ENCODE measurements at regions not wholly inside any gene's neighbourhood (a gene's known extent, or its start where the extent isn't known, plus 50 kb on each side); places are given as distances from the start of the nearest gene placed in this dataset.

DNA sequence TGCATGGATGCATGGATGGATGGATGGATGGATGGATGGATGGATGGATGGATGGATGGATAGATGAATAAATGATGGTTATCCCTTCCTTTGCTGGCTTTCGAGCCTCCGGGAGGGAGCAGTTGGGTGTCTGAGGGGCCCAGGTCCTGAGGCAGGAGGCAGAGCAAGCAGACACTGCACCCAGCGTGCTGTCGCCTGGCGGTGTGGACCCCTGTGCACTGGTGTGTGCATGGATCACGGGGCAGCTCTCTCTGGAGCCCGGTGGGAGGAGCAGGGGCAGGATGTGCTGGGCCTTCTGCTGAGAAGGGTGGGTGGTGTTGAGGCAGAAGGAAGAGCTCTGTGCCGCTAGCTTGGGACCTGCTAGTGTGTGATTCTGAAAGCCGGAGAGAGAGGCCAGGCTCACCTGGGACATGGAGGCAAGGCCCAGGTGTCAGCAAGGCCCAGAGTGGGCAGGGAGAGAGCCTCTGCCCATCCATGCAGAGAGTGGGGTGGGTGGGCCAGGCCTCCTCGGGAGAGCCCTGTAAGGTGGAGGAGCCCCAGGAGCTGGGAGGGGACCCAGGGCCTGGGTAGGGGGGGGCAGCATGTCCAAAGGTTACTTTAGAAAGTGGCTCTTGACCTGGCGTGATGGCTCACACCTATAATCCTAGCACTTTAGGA, 254.4 kb downstream of the BRD1 start:
- TF ChIP-seq POLR2AphosphoS5 (IDR thresholded peaks at IDR 0.05), result no peak
- TF ChIP-seq EP300 (IDR thresholded peaks at IDR 0.05), result no peak
- TF ChIP-seq, protein P1, sequence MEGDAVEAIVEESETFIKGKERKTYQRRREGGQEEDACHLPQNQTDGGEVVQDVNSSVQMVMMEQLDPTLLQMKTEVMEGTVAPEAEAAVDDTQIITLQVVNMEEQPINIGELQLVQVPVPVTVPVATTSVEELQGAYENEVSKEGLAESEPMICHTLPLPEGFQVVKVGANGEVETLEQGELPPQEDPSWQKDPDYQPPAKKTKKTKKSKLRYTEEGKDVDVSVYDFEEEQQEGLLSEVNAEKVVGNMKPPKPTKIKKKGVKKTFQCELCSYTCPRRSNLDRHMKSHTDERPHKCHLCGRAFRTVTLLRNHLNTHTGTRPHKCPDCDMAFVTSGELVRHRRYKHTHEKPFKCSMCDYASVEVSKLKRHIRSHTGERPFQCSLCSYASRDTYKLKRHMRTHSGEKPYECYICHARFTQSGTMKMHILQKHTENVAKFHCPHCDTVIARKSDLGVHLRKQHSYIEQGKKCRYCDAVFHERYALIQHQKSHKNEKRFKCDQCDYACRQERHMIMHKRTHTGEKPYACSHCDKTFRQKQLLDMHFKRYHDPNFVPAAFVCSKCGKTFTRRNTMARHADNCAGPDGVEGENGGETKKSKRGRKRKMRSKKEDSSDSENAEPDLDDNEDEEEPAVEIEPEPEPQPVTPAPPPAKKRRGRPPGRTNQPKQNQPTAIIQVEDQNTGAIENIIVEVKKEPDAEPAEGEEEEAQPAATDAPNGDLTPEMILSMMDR (IDR thresholded peaks at IDR 0.05), result no peak
- TF ChIP-seq POLR2A (IDR thresholded peaks at IDR 0.05), result no peak
- H3K4me1 ChIP-seq, result no peaks in the 10 kb centered on the region
- no peak overlapping the region for H3K4me3 ChIP-seq
- DNase-seq, result no peak
- WGBS, 2 donors, result 81 to 96% methylated on average over 11 of the region's 11 CpGs
- intact Hi-C loops (cut with DNase I), result no loop called here
- H3K27me3 ChIP-seq, result no peaks in the 10 kb centered on the region
- no peaks in the 10 kb centered on the region for H3K9me3 ChIP-seq
- no peak overlapping the region for H3K27ac ChIP-seq
- no peaks in the 10 kb centered on the region for H3K36me3 ChIP-seq

DNA sequence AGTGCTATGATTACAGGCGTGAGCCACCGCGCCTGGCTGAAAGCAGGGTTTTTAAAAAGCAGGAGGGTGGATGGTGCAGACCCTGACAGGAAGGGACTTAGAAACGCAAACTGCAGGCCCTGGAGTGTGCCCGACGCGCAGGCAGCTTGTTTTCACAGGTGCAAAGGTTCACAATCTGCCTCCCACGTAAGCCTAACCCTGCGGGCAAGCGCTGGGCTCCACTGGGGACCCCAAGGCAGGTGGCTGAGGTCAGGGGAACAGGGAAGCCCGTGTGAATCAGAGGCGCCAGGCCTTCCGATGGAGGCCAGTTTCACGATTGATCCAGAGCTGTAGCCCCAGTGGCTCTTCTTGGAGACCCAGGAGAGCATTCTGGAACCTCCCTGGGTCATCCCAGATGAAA, 256.3 kb downstream of the BRD1 start:
- DNase-seq, result peak; percentile 22
- TF ChIP-seq POLR2A (IDR thresholded peaks at IDR 0.05), result no peak
- TF ChIP-seq, protein P1 (IDR thresholded peaks at IDR 0.05), result no peak
- no peak for TF ChIP-seq POLR2AphosphoS5 (IDR thresholded peaks at IDR 0.05)
- TF ChIP-seq EP300 (IDR thresholded peaks at IDR 0.05), result no peak
- Histone ChIP-seq H3K4me1 (no peaks in the 10 kb centered on the region), H3K27ac (no peak overlapping the region), H3K9me3 (no peaks in the 10 kb centered on the region), H3K4me3 (no peak overlapping the region), H3K36me3 (no peaks in the 10 kb centered on the region), H3K27me3 (no peaks in the 10 kb centered on the region)
- WGBS, 2 donors, result 88 to 93% methylated on average over 14 of the region's 14 CpGs
- intact Hi-C loops (cut with DNase I), result no loop called here

DNA sequence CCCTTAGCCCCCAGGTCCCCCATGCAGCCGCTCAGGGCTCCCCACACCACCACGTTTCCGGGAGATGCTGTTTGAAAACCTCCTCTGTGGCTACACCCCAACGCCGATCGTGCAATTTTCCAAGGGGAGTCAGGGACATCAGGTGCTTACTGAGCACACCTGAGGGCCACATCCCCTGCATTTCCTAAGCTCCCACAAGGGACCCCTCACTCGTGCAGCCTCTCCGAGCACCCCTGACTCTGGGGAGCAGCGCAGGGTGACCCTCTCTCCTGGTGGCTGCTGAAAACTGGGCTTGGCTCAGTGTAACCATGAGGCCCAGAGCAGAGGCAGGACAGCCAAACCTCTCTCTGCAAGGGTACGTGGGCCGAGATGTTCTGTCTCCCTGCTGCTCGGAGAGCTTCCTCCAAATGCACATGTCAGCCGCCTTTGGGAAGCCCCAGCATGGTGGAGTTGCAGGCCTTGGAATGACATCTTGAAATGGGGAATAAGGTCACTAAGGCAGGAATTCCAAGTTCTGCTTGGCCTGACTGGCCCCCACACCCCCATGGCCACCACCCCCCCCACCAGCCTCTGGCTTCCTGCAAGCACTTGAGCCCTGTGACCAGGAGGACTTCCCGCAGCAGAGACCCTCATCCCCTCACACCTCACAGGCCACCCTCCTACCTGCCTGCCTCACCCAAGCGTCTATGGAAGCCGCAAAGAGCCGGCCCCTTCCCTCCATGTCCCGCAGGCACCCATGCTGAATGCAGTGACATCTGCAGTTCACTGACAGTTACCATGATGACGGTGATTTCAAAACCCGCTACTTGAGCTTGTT, 257.4 kb downstream of the BRD1 start:
- H3K27me3 ChIP-seq, result peaks cover 0 to 3% (median 0%) of the 10 kb centered on the region in 3 donors
- intact Hi-C loops (cut with DNase I), result no loop called here
- H3K27ac ChIP-seq, result no peak overlapping the region
- peak; percentile 48 for DNase-seq
- 71 to 85% methylated on average over 20 of the region's 20 CpGs for WGBS, 2 donors
- no peaks in the 10 kb centered on the region for H3K36me3 ChIP-seq
- H3K9me3 ChIP-seq, result no peaks in the 10 kb centered on the region
- H3K4me1 ChIP-seq, result no peaks in the 10 kb centered on the region
- no peak for TF ChIP-seq POLR2AphosphoS5 (IDR thresholded peaks at IDR 0.05)
- H3K4me3 ChIP-seq, result no peak overlapping the region

DNA sequence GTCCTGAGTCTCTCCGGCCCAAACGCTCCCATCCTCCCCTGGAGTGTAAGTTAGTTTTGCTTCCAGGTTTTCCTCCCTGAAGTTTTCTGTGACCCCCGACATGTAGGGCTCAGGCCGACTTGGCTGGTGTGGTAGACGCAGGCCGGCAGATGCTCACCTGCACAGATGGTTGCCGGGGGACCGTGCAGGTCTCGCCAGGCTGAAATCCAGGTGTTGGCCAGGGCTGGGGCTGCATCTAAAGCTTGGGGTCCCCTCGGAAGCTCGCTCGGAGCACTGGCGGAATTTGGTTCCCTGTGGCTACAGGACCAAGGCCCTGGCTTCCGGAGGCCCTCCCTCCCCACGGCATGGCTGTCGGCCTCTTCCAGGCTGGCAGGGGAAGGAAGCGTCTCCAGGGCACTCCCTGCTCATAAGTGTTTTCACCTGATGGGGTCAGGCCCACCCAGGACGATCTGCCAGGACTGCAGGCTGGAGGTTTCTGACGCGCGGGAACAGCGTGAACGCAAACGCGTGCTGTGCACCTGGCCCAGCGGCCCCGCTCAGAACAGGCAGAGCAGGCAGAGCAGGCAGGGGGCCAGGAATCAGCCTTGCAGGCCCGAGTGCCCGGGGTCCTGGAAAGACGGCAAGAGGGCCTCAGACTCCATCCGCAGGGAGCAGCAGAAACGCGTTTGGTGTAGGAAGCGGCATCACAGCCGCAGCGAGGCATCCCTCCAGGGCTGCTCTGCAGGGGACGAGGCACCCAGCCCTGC, 258.2 kb downstream of the BRD1 start:
- peak; percentile 48 for DNase-seq
- intact Hi-C loops (cut with DNase I), result no loop called here
- Histone ChIP-seq H3K4me3 (no peak overlapping the region), H3K4me1 (no peaks in the 10 kb centered on the region), H3K27ac (no peak overlapping the region), H3K36me3 (no peaks in the 10 kb centered on the region), H3K27me3 (peaks cover 0 to 8% (median 0%) of the 10 kb centered on the region in 3 donors), H3K9me3 (no peaks in the 10 kb centered on the region)
- TF ChIP-seq, protein P1 (IDR thresholded peaks at IDR 0.05), result no peak
- TF ChIP-seq POLR2A (IDR thresholded peaks at IDR 0.05), result no peak
- no peak for TF ChIP-seq POLR2AphosphoS5 (IDR thresholded peaks at IDR 0.05)
- no peak for TF ChIP-seq EP300 (IDR thresholded peaks at IDR 0.05)
- 78 to 88% methylated on average over 37 of the region's 37 CpGs for WGBS, 2 donors

DNA sequence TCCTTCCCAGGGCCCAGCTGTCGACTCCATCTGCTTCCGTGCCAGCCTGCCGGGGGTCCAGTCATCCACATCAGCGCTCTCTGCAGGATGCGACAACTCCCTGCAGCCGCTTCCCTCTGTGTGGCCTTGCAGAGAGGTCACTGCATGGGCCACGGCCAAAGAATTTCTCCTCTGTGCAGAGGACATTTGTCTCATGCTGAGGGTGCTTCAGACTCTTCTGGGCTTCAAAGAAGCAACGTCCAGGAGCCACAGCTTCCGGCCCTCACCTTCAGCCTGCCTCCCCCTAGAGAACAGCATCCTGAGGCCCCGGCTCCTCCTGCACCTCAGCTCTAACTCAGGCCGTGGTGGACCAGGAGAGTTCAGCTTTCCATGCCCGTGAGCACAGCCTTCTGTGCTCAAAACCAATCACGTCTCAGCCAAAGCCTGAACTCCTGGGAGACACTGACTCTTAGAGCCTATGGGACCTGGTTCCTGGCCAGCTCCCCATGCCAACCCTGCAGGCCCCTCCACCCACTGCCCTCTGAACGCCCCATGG, 258.9 kb downstream of the BRD1 start:
- WGBS, 2 donors, result 65 to 80% methylated on average over 14 of the region's 14 CpGs

More for the DNA sequence above, 258.9 kb downstream of the BRD1 start:
- no peaks in the 10 kb centered on the region for H3K36me3 ChIP-seq
- DNase-seq, result peak; percentile 59
- no peak overlapping the region for H3K4me3 ChIP-seq
- intact Hi-C loops (cut with DNase I), result no loop called here
- no peaks in the 10 kb centered on the region for H3K9me3 ChIP-seq
- no peaks in the 10 kb centered on the region for H3K4me1 ChIP-seq
- H3K27ac ChIP-seq, result no peak overlapping the region
- TF ChIP-seq POLR2A (IDR thresholded peaks at IDR 0.05) (no peak), EP300 (IDR thresholded peaks at IDR 0.05) (no peak), POLR2AphosphoS5 (IDR thresholded peaks at IDR 0.05) (no peak)
- TF ChIP-seq, protein P1 (IDR thresholded peaks at IDR 0.05), result no peak
- H3K27me3 ChIP-seq, result peaks cover 0 to 8% (median 0%) of the 10 kb centered on the region in 3 donors
